Motor neuron (in vitro differentiated cells): ENCODE measurements at regions not wholly inside any gene's neighbourhood (a gene's known extent, or its start where the extent isn't known, plus 50 kb on each side); places are given as distances from the start of the nearest gene placed in this dataset.

Experiments used
- ATAC-seq, 8 experiments: fragments of 200-7000 bp; cut with Tn5 transposase; replicated peaks in 6 of 8; 2 replicates each; pipeline ENCODE4 v1.8.0; 2021; ENCODE audit warnings: mild to moderate bottlenecking in 8 of 8, moderate library complexity in 8 of 8
- H3K27ac ChIP-seq, 2 donors: fragments of 250-450 bp; sonication (Bioruptor Pico); 2 replicates each; pipeline ENCODE4 v1.9.0; 2021; ENCODE audit warnings: antibody characterized with exemption in 2 of 2, mild to moderate bottlenecking in 2 of 2, moderate library complexity in 1 of 2
- H3K4me1 ChIP-seq, 2 donors: fragments of 250-450 bp; sonication (Bioruptor Pico); replicated peaks in 1 of 2; 2 replicates each; pipeline ENCODE4 v1.6.1; 2021; ENCODE audit warnings: antibody characterized with exemption in 2 of 2, mild to moderate bottlenecking in 2 of 2, moderate library complexity in 1 of 2
- H3K4me3 ChIP-seq, 5 donors: fragments of 250-450 bp; sonication (Bioruptor Pico); 2 replicates each; pipeline ENCODE4 v1.9.0; 2021; ENCODE audit warnings: antibody characterized with exemption in 5 of 5, mild to moderate bottlenecking in 5 of 5, moderate library complexity in 4 of 5
- whole genome bisulfite sequencing, 10 experiments: fragments of 450-650 bp; shearing (Covaris generic); methylation state at CpG; one replicate each; pipeline ENCODE4 v1.0.0; 2022; 5-methylcytosine and 5-hydroxymethylcytosine counted together
- in situ Hi-C, 9 experiments: fragments of 400-800 bp; cut with MboI; loops; one replicate each; pipeline ENCODE4 v1.15.0; 2021; ENCODE audit warnings: low sequenced_read_pairs in 9 of 9, low pct_unique_long_range_greater_than_20kb in 2 of 9; ENCODE audit not compliant: unreplicated experiment in 9 of 9

DNA sequence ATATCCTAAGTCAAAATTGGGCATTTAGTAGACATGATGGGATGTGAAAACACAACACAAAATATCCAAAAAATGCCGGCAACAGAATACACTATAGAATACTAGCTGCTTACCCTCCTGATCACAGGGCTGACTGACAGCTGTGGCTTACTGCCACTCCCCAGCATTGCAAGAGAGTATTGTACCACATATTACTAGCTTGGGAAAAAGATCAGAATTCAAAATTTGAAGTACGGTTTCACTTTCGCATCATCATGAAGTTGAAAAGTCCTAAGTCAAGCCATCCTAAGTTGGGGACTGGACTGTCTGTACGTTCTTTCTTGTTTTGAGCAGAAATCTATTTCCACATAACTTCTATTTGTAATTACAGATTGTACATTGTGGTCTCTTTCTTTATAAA lies 851.4 kb downstream of the MAT2B start:
- in situ Hi-C loops, result no loop called here
- no peak for ATAC-seq
- Histone ChIP-seq H3K4me3 (no peak overlapping the region), H3K4me1 (peaks cover 5 to 35% of the 10 kb centered on the region in 2 donors), H3K27ac (no peak overlapping the region)
- WGBS, 10 experiments, result 0 to 100% (median 98%) methylated on average over 1 to 4 of the region's 4 CpGs

DNA sequence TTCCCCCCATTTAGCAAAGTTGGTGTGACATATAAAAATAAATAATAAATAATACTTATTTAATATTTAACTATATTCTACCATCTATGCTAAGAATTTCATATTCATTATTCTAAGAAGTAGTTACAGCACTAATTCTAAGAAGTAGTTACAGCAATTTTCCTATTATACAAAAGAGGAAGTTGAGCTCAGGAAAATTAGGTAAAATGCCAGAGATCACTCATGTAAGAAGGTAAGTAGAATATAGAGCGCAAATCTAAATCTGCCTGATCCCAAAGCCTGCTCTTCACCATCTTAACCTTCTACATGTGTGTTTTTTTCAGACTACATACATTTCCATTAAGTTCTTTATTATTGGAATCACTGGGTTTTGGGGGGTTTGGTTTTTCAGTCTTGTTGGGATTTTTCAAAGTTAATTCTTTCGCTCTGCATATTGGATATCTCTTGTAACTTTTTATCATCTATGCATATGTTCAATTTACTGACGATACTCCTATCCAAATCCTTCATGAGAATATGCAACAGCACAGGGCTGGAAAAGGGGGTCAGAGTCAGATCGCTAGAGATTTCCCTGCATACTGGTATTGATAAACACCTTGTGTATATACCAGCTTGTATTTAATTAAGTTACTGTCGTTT lies 852.1 kb downstream of the MAT2B start:
- no peak overlapping the region for H3K27ac ChIP-seq
- ATAC-seq, result no peak
- in situ Hi-C loops, result no loop called here
- H3K4me1 ChIP-seq, result peaks cover 5 to 35% of the 10 kb centered on the region in 2 donors
- no peak overlapping the region for H3K4me3 ChIP-seq
- WGBS, 10 experiments, result 10 to 97% (median 83%) methylated on average over 2 to 5 of the region's 5 CpGs; no CpG with 5 or more reads in 1 of the 10 experiments

DNA sequence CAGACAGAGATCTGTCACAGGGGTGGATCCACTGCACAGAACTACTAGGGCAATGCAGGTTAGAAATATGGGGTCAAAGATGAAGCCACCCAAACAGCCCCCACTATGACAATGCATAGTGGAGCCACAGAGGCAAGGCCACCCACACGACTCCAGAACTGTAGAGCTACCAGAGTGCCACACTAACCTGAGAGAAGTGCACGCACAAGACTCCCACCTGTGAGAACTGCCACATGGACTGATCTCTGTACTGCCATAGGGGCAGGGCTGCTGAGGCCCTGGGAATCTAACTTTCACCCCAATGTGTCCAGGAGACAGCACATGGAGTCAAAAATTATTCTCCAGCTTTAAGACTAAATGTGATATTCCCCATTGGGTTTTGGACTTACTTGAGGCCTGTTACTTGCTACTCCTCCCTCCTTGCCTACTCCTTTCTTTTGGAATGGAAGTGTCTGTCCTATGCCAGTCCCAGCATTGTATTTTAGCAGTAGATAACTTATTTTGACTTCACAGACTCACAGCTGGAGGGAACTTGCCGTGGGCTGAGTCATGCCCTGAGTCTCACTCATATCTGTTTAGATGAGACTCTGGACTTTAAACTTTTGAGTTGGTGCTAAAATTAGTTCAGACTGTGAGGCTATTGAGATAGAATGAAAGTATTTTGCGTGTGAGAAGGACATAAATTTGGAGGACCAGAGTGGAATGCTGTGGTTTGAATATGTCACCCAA lies 853.3 kb downstream of the MAT2B start:
- no peak overlapping the region for H3K4me3 ChIP-seq
- in situ Hi-C loops, result no loop called here
- ATAC-seq, result no peak
- WGBS, 10 experiments, result 0 to 100% (median 83%) methylated on average over 1 to 4 of the region's 4 CpGs; no CpG with 5 or more reads in 1 of the 10 experiments
- no peak overlapping the region for H3K27ac ChIP-seq
- peaks cover 0 to 35% of the 10 kb centered on the region in 2 donors for H3K4me1 ChIP-seq

- no peak overlapping the region for H3K4me3 ChIP-seq
- WGBS, 10 experiments, result 0 to 100% (median 93%) methylated on average over 1 to 4 of the region's 4 CpGs
- no peak for ATAC-seq
- in situ Hi-C loops, result no loop called here
- peaks cover 8 to 35% of the 10 kb centered on the region in 2 donors for H3K4me1 ChIP-seq
- H3K27ac ChIP-seq, result no peak overlapping the region
Measured at GRCh38 chr5:164359260-164360255, 854.1 kb downstream of the MAT2B start.

- H3K4me3 ChIP-seq, result no peak overlapping the region
- peaks cover 10 to 40% of the 10 kb centered on the region in 2 donors for H3K4me1 ChIP-seq
- in situ Hi-C loops, result no loop called here
- ATAC-seq, result peak in 1 of 8 experiments; percentile 16
- H3K27ac ChIP-seq, result no peak overlapping the region
- 0 to 94% (median 42%) methylated on average over 1 to 4 of the region's 4 CpGs; no CpG with 5 or more reads in 3 of the 10 experiments for WGBS, 10 experiments
Measured at GRCh38 chr5:164360589-164360988, 855.2 kb downstream of the MAT2B start.

DNA sequence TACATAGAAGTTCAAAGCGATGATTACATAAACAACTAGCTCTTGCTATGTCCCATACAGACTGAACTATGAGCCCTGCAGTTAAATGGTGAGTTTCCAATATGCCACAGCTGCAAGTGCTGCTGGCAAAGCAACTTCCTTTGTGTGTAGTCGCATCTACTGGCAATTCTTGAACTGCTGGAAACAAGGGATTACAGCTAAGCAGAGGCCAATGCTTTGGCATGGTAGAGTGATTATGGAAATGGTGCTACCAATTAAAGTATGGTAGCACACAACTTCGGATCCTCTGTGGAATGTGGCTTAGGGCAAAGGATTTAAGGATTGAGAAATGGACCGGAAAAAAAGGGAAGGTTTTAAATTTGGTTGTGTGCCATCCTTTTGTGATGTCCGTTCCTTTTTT lies 856.6 kb downstream of the MAT2B start:
- in situ Hi-C loops, result no loop called here
- no peak for ATAC-seq
- Histone ChIP-seq H3K27ac (no peak overlapping the region), H3K4me1 (peaks cover 10 to 41% of the 10 kb centered on the region in 2 donors), H3K4me3 (no peak overlapping the region)
- 12 to 93% (median 80%) methylated on average over 2 to 5 of the region's 5 CpGs; no CpG with 5 or more reads in 1 of the 10 experiments for WGBS, 10 experiments

GRCh38 chr5:164362835-164363234 lies 857.4 kb downstream of the MAT2B start:
- Histone ChIP-seq H3K27ac (no peak overlapping the region), H3K4me1 (peaks cover 10 to 41% of the 10 kb centered on the region in 2 donors), H3K4me3 (no peak overlapping the region)
- in situ Hi-C loops, result no loop called here
- no peak for ATAC-seq

DNA sequence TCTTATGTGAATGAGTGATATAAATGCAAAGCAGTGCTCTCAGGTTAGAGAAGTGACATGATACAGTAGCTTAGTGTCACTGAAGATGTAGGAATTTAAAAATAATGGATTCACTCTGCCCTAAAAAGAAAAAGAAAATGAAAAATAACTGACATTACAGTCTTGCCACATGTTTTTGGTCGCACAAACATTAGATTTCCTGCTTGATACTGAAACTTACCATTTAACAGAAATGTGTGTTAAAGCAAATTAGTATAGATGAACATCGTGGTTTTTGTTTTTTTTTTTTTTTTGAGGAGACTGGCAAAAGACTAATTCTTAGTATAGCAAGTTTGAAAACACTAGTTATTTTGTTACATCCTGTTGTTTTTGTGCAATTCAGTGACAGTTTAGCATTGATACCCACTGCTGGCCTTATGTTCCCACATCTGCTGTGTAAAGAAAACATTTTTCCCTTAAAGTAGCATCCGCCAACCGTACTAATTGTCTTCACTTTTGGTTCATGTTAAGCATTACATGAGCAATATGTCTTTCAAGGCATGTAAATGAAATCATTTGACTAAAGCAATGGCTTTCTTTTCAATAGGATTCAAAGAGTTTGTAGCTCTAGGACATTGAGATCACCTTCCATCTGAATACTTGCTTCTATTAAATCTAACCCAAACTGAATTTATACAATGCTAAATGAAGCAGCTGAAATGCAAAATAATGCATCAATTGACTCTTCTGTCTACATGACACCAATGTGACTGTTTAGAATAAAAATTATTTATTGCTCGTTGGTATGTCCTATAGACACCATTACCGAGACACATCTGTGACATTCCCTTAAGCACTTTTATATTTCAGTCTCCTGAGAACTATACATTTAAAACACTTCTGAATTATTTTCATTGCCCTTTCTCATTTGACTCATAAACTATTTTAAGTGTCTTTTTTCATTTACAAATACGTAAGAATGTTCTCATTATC lies 859.1 kb downstream of the MAT2B start:
- WGBS, 10 experiments, result 7 to 69% (median 46%) methylated on average over 4 to 7 of the region's 7 CpGs

GRCh38 chr5:164370841-164371240 lies 865.4 kb downstream of the MAT2B start:
- Histone ChIP-seq H3K4me1 (peaks cover 0 to 5% of the 10 kb centered on the region in 2 donors), H3K27ac (no peak overlapping the region), H3K4me3 (no peak overlapping the region)
- ATAC-seq, result no peak
- 6 to 100% (median 91%) methylated on average over 2 to 4 of the region's 4 CpGs; no CpG with 5 or more reads in 1 of the 10 experiments for WGBS, 10 experiments
- in situ Hi-C loops, result no loop called here

More for the DNA sequence above, 859.1 kb downstream of the MAT2B start:
- Histone ChIP-seq H3K4me3 (no peak overlapping the region), H3K4me1 (peaks cover 10 to 41% of the 10 kb centered on the region in 2 donors), H3K27ac (peak overlapping the region; percentile 10 to 43)
- peak in 5 of 8 experiments; percentile 73 to 98 (median 90) for ATAC-seq
- in situ Hi-C loops, result no loop called here

GRCh38 chr5:164372892-164373291 lies 867.5 kb downstream of the MAT2B start:
- Histone ChIP-seq H3K4me1 (peaks cover 0 to 5% of the 10 kb centered on the region in 2 donors), H3K27ac (no peak overlapping the region), H3K4me3 (no peak overlapping the region)
- in situ Hi-C loops, result no loop called here
- ATAC-seq, result peak in 3 of 8 experiments; percentile 46 to 59 (median 57)
- WGBS, 10 experiments, result 0 to 100% (median 71%) methylated on average over 1 of the region's 1 CpG; no CpG with 5 or more reads in 1 of the 10 experiments

DNA sequence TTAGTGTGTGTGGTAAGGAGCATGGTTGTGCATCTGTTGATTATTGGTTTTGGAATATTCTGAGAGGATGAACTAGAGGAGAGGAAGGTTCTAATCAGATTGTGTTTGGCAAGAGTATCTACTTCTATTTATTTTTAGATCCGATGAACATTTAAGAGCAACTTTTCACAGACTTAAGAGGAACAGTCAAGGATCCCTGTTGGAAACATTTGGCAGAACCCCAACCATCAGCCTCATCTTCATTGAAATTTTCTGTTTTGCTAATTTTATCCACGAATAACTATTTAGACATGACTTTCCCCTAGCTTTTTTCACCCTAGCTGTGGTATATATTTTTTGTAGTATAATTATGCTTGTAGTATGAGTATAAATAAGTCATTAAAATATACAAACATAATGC lies 868.5 kb downstream of the MAT2B start:
- in situ Hi-C loops, result no loop called here
- no peak for ATAC-seq
- Histone ChIP-seq H3K4me3 (no peak overlapping the region), H3K27ac (no peak overlapping the region), H3K4me1 (peaks cover 0 to 5% of the 10 kb centered on the region in 2 donors)
- 0 to 94% (median 71%) methylated on average over 1 to 2 of the region's 2 CpGs; no CpG with 5 or more reads in 1 of the 10 experiments for WGBS, 10 experiments

DNA sequence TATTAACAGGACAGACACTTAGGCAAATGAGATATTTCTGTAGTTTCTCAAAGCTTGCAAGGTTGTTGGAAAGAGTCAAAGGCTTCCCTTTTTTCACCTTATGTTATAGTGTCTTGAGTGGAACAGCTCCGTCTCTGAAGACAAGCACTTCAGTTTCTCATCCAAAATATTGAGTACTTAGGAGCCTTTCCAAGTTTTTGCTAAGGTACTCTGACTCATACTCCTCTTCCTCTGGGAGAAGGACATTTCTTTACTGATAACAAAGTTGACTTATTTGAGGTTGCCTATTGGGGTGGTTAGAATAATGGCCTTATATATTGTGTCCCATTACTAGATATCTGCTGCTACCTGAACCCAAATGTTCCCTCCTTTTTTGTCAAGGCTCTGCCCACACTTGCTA lies 869.6 kb downstream of the MAT2B start:
- H3K27ac ChIP-seq, result no peak overlapping the region
- in situ Hi-C loops, result no loop called here
- peaks cover 0 to 5% of the 10 kb centered on the region in 2 donors for H3K4me1 ChIP-seq
- WGBS, 10 experiments, result 0 to 100% (median 86%) methylated on average over 1 of the region's 1 CpG; no CpG with 5 or more reads in 3 of the 10 experiments
- ATAC-seq, result no peak
- H3K4me3 ChIP-seq, result no peak overlapping the region
